Stromal cell of bone marrow (primary cell): ENCODE measurements at regions not wholly inside any gene's neighbourhood (a gene's known extent, or its start where the extent isn't known, plus 50 kb on each side); places are given as distances from the start of the nearest gene placed in this dataset.
A peak's percentile ranks its signal among the peaks of the same experiment; 100 is the strongest.

Source experiments
- DNase-seq: peaks from one replicate; pipeline ENCODE4 v3.0.0-alpha.2; 2012; ENCODE audit warnings: low read depth

- DNase-seq: no peak
Observed at GRCh38 chr11:35868491-35868890, 75.4 kb upstream of the LDLRAD3 start.

- DNase-seq: no peak
Observed at GRCh38 chr11:35873721-35874120, 70.1 kb upstream of the LDLRAD3 start.

- no peak for DNase-seq
Observed at GRCh38 chr11:35874751-35875450, 69.0 kb upstream of the LDLRAD3 start.

GRCh38 chr11:35875466-35875865 is 68.4 kb upstream of the LDLRAD3 start:
- no peak for DNase-seq

- no peak for DNase-seq
Observed at GRCh38 chr11:35876786-35877185, 67.1 kb upstream of the LDLRAD3 start.

GRCh38 chr11:35878741-35879140 is 65.1 kb upstream of the LDLRAD3 start:
- no peak for DNase-seq

GRCh38 chr11:35879361-35879760 is 64.5 kb upstream of the LDLRAD3 start:
- no peak for DNase-seq

GRCh38 chr11:35886759-35887158 is 57.1 kb upstream of the LDLRAD3 start:
- DNase-seq: no peak

GRCh38 chr11:35887737-35888136 is 56.1 kb upstream of the LDLRAD3 start:
- DNase-seq: no peak

- DNase-seq: no peak
Observed at GRCh38 chr11:35888961-35889360, 54.9 kb upstream of the LDLRAD3 start.

- DNase-seq: no peak
Observed at GRCh38 chr11:35891096-35891495, 52.8 kb upstream of the LDLRAD3 start.

GRCh38 chr11:35892166-35892565 is 51.7 kb upstream of the LDLRAD3 start:
- peak; percentile 20 for DNase-seq

- DNase-seq: no peak
Observed at GRCh38 chr11:35893796-35894475, 49.9 kb upstream of the LDLRAD3 start.
